Astrocyte (in vitro differentiated cells and primary cell): ENCODE measurements at regions not wholly inside any gene's neighbourhood (a gene's known extent, or its start where the extent isn't known, plus 50 kb on each side); places are given as distances from the start of the nearest gene placed in this dataset.

Experiments
- DNase-seq: peaks from one replicate; pipeline ENCODE4 v3.0.0-alpha.2; 2010; ENCODE audit warnings: low read depth
- FAIRE-seq: peaks from 2 replicates; lab custom pipeline; 2011; peaks lifted over from hg19 to GRCh38; lab: Jason Lieb, UNC
- H2AFZ ChIP-seq: 2 replicates; pipeline ENCODE4 v1.6.0; 2012; ENCODE audit warnings: low read depth, low read length, inconsistent platforms
- H3K27ac ChIP-seq: 2 replicates; pipeline ENCODE4 v1.5.1; 2011; ENCODE audit warnings: low read depth, low read length, inconsistent platforms
- H3K27me3 ChIP-seq: 2 replicates; pipeline ENCODE4 v1.6.0; 2011; ENCODE audit warnings: low read length, inconsistent platforms; ENCODE audit not compliant: insufficient read depth
- H3K36me3 ChIP-seq: 2 replicates; pipeline ENCODE4 v1.5.1; 2011; ENCODE audit warnings: low read length, inconsistent platforms; ENCODE audit not compliant: insufficient read depth
- H3K4me1 ChIP-seq: 2 replicates; pipeline ENCODE4 v1.5.1; 2011; ENCODE audit warnings: low read length, inconsistent platforms; ENCODE audit not compliant: insufficient read depth
- H3K4me2 ChIP-seq: 2 replicates; pipeline ENCODE4 v1.6.0; 2012; ENCODE audit warnings: low read length, inconsistent platforms
- H3K4me3 ChIP-seq: 2 replicates; pipeline ENCODE4 v1.5.1; 2011; ENCODE audit warnings: low read depth, mild to moderate bottlenecking, low read length, inconsistent platforms; ENCODE audit not compliant: insufficient read depth
- H3K79me2 ChIP-seq: 2 replicates; pipeline ENCODE4 v1.6.0; 2012; ENCODE audit warnings: mild to moderate bottlenecking, low read length, inconsistent platforms; ENCODE audit not compliant: insufficient read depth
- H3K9ac ChIP-seq: 2 replicates; pipeline ENCODE4 v1.6.0; 2012; ENCODE audit warnings: mild to moderate bottlenecking, low read length, inconsistent platforms
- H3K9me3 ChIP-seq: 2 replicates; pipeline ENCODE4 v1.5.1; 2012; ENCODE audit warnings: low read depth, mild to moderate bottlenecking, low read length, inconsistent platforms; ENCODE audit not compliant: insufficient read depth
- H4K20me1 ChIP-seq: 2 replicates; pipeline ENCODE4 v1.6.0; 2012; ENCODE audit warnings: low read length, inconsistent platforms; ENCODE audit not compliant: insufficient read depth
- H3K27ac Mint-ChIP-seq: one replicate; pipeline ENCODE4 v1.8.0; 2021; ENCODE audit warnings: mild to moderate bottlenecking, mixed read lengths; ENCODE audit not compliant: unreplicated experiment
- H3K27me3 Mint-ChIP-seq: one replicate; pipeline ENCODE4 v1.8.0; 2021; ENCODE audit warnings: low read depth, mixed read lengths; ENCODE audit not compliant: unreplicated experiment
- H3K36me3 Mint-ChIP-seq: one replicate; pipeline ENCODE4 v1.8.0; 2021; ENCODE audit warnings: low read depth, mixed read lengths; ENCODE audit not compliant: unreplicated experiment
- H3K4me1 Mint-ChIP-seq: one replicate; pipeline ENCODE4 v1.8.0; 2021; ENCODE audit warnings: low read depth, mixed read lengths; ENCODE audit not compliant: unreplicated experiment
- H3K4me3 Mint-ChIP-seq: one replicate; pipeline ENCODE4 v1.8.0; 2021; ENCODE audit warnings: mild to moderate bottlenecking, moderate library complexity, mixed read lengths; ENCODE audit not compliant: unreplicated experiment
- H3K9me3 Mint-ChIP-seq: one replicate; pipeline ENCODE4 v1.8.0; 2021; ENCODE audit warnings: mild to moderate bottlenecking, mixed read lengths; ENCODE audit not compliant: unreplicated experiment
- CTCF ChIP-seq: IDR thresholded peaks from 2 replicates; pipeline ENCODE4 v1.5.1; 2011; ENCODE audit warnings: low read depth, mild to moderate bottlenecking, inconsistent platforms, low read length, moderate library complexity; ENCODE audit not compliant: insufficient read depth
- EZH2 ChIP-seq: IDR thresholded peaks from 2 replicates; pipeline ENCODE4 v1.6.1; 2012; ENCODE audit warnings: mild to moderate bottlenecking, low read length, inconsistent platforms; ENCODE audit not compliant: insufficient read depth

GRCh38 chr9:75299324-75299723 lies 211.0 kb downstream of the OSTF1 start:
- TF ChIP-seq EZH2: no peak
- no peak for TF ChIP-seq CTCF
- Histone ChIP-seq H3K4me2 (no peak overlapping the region), H4K20me1 (no peaks in the 10 kb centered on the region), H3K27me3 (no peaks in the 10 kb centered on the region), H3K9ac (no peak overlapping the region), H3K4me3 (no peak overlapping the region), H3K36me3 (no peaks in the 10 kb centered on the region), H2AFZ (no peak overlapping the region), H3K79me2 (no peaks in the 10 kb centered on the region), H3K4me1 (no peaks in the 10 kb centered on the region), H3K27ac (no peak overlapping the region), H3K9me3 (no peaks in the 10 kb centered on the region)
- Mint-ChIP-seq H3K36me3 (no peaks in the 10 kb centered on the region), H3K4me3 (no peak overlapping the region), H3K27me3 (no peaks in the 10 kb centered on the region), H3K4me1 (no peaks in the 10 kb centered on the region), H3K27ac (no peak overlapping the region), H3K9me3 (peaks cover 5% of the 10 kb centered on the region)
- DNase-seq (no peak), FAIRE-seq (no peak)

- Histone ChIP-seq H3K79me2 (no peaks in the 10 kb centered on the region), H3K9ac (no peak overlapping the region), H3K9me3 (no peaks in the 10 kb centered on the region), H4K20me1 (no peaks in the 10 kb centered on the region), H3K4me1 (no peaks in the 10 kb centered on the region), H3K27me3 (no peaks in the 10 kb centered on the region), H3K4me3 (no peak overlapping the region), H3K4me2 (no peak overlapping the region), H2AFZ (no peak overlapping the region), H3K27ac (no peak overlapping the region), H3K36me3 (no peaks in the 10 kb centered on the region)
- FAIRE-seq (no peak), DNase-seq (no peak)
- H3K27me3 Mint-ChIP-seq: no peaks in the 10 kb centered on the region
- H3K4me3 Mint-ChIP-seq: no peak overlapping the region
- H3K36me3 Mint-ChIP-seq: no peaks in the 10 kb centered on the region
- TF ChIP-seq CTCF (no peak), EZH2 (no peak)
- no peaks in the 10 kb centered on the region for H3K4me1 Mint-ChIP-seq
- no peak overlapping the region for H3K27ac Mint-ChIP-seq
- peaks cover 1% of the 10 kb centered on the region for H3K9me3 Mint-ChIP-seq
These were observed 245.3 kb downstream of the OSTF1 start for GRCh38 chr9:75333624-75334023.

GRCh38 chr9:75358846-75359245 lies 270.5 kb downstream of the OSTF1 start:
- H3K4me3 Mint-ChIP-seq: no peak overlapping the region
- DNase-seq (no peak), FAIRE-seq (no peak)
- no peak overlapping the region for H3K27ac ChIP-seq
- peaks cover 15% of the 10 kb centered on the region for H3K9me3 Mint-ChIP-seq
- H3K27me3 ChIP-seq: no peaks in the 10 kb centered on the region
- no peak overlapping the region for H2AFZ ChIP-seq
- H3K4me1 Mint-ChIP-seq: peaks cover 4% of the 10 kb centered on the region
- no peaks in the 10 kb centered on the region for H3K27me3 Mint-ChIP-seq
- H3K9me3 ChIP-seq: no peaks in the 10 kb centered on the region
- no peak overlapping the region for H3K27ac Mint-ChIP-seq
- H3K36me3 Mint-ChIP-seq: peaks cover 2% of the 10 kb centered on the region
- no peak overlapping the region for H3K4me2 ChIP-seq
- no peaks in the 10 kb centered on the region for H4K20me1 ChIP-seq
- no peaks in the 10 kb centered on the region for H3K79me2 ChIP-seq
- H3K4me3 ChIP-seq: no peak overlapping the region
- H3K36me3 ChIP-seq: no peaks in the 10 kb centered on the region
- H3K4me1 ChIP-seq: no peaks in the 10 kb centered on the region
- TF ChIP-seq EZH2 (no peak), CTCF (no peak)
- H3K9ac ChIP-seq: no peak overlapping the region
